8988T (cell line): ENCODE measurements at regions not wholly inside any gene's neighbourhood (a gene's known extent, or its start where the extent isn't known, plus 50 kb on each side); places are given as distances from the start of the nearest gene placed in this dataset.

Experiments used
- DNase-seq: peaks from one replicate; pipeline ENCODE4 v3.0.0; 2011

DNA sequence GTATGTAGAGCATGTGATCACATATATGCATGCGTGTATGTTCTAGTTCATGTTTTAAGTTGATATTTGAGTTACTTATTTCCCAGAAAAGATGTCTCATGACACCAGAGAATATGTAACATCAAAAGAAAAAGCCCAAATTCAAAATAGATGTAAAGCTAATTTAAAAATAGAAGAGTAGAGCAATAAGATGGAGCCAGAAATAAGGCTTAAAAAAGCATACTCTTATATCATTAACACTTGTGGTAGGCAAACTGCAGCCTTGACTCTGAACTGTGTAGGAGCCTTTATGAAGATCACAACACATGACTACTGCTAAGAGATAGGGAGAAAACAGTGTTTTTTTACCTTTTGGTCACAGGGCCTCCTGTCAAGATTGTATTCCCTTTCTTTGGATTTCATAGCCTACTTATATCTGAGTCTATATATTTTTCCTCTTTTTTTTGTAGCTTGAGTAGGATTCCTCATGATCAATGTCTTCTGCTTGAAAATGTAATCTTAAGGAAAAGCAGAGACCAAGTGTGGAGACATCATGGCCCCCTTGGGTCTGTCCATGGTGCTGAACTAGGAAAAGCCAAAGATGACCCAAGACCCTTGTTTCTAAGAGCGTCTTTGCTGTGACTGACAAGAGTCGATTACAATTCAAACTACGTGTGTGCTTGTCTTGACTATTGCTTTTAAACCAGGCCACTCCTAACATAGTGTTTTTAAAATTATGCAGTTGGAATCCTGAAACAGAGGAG is 390.4 kb downstream of the SHISA9 start:
- DNase-seq: no peak

DNA sequence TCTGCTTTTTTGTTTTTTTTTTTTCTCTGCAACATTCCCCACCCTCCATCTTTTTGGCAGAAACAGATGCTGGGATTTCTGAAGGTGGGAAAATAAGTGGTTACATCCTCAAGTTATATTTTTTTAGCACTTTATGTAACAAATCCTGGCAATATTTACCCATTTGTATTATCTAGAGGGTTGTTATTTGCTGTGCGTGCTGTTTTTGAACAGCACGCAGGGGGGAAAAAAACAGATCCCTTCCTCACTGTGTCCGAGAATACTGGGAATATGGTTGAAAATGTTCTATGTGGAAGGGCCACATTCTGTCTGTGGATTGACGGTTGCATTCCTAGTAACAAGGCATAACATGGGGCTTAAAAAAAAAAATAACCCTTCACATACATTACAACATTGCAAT is 394.8 kb downstream of the SHISA9 start:
- no peak for DNase-seq

DNA sequence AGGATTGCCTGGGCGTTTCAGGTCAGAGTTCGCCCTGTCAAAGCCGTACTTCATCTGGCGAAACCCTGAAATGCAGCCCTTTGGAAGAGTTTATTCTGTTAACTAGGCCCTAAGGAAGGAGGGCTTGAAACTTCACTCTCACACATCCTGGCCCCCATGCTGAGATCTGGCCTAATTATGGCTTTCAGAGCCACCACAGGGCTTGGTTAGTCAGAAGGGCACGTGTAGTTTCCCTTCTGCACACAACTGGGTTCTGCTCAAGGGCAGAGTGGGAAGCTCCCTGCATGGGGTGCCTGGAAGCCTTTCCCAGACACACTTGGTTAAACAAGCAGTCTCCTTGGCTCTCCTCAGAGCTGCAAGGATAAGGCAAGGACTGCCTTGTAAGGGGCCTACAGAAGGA is 397.3 kb downstream of the SHISA9 start:
- no peak for DNase-seq

GRCh38 chr16:13300066-13300840 is 398.9 kb downstream of the SHISA9 start:
- no peak for DNase-seq

DNA sequence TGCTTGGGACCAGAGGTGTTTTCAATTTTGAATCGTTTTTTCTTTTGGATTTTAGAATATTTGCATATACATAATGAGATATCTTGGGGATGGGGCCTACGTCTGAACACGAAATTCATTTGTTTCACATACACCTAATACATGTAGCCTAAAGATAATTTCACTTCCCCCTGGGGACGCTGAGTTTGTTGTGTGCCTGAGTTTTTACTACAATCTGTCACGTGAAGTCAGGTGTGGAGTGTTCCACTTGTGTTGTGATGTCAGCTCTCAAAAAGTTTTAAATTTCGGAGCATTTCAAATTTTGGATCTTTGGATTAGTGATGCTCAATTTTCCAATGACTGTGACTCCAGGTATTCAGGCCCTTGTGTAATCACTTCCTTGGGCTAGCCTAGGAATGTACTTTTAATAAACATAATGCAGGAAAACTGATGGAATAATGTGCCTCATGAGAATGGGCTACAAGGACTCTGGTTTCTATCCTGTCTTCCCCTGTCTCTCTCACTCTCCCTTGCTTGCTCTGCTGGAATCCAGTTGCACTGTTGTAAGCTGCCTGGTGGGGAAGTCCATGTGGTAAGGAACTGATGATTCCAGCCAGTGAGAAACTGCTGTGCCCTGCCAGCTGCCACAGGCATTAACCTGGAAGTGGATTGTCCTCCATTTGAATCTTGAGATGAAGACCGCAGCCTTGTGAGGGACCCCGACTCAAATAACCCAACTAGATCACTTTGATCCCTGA is 403.8 kb downstream of the SHISA9 start:
- no peak for DNase-seq

DNA sequence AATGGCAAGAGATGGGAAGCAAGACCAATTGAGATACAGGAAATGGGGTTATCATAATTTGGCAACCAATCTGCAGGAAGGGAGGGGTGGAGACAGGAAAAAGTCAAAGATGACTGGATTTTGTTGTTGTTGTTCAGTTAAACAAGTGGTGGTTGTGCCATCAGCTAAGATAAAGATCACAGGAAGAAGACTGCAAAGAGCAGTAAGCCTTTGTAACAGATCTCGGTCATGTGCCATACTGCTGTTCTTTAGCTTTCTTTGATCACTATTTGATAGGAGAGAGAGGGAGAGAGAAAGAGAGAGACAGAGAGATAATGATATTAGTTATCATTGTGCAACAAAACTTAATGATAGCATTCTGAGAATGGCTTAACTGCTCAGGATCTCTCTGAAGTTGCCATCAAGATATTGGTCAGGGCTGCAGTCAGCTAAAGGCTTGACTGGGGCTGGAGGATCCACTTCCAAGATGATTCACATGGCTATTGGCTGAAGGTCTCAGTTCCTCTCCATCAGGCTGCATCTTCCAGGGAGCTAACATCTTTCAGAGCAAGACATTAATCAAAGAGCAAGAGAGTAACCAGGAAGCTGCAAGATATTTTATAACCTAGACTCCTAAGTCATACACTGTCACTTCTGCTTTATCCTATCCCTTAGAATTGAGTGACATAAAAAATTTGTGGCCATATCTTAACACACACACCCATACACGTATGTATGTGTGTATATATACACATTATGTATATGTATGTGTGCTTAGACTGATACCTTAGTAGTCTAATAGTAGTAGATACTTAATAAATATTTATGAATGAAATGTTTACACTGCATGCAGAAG is 405.0 kb downstream of the SHISA9 start:
- DNase-seq: no peak

GRCh38 chr16:13307255-13307654 is 405.9 kb downstream of the SHISA9 start:
- DNase-seq: peak; percentile 7

- DNase-seq: no peak
These were observed 406.5 kb downstream of the SHISA9 start for GRCh38 chr16:13307851-13308250.

DNA sequence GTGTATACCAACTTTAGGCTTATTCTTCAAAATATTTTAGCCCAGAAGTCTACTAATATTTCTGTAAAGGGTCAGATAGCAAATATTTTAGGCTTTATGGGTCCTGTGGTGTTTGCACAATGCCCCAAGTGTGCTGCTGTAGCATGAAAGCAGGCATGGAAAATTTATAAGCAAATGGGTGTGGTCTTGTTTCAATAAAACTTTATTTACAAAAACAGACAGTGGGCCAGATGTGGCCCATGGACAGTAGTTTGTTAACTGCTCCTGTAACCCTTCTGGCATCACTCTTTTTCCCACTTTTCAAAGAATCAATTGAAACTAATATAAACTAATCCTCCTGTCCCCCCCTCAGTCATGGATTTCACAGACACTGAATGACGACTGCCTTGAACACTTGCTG is 410.7 kb downstream of the SHISA9 start:
- no peak for DNase-seq

DNA sequence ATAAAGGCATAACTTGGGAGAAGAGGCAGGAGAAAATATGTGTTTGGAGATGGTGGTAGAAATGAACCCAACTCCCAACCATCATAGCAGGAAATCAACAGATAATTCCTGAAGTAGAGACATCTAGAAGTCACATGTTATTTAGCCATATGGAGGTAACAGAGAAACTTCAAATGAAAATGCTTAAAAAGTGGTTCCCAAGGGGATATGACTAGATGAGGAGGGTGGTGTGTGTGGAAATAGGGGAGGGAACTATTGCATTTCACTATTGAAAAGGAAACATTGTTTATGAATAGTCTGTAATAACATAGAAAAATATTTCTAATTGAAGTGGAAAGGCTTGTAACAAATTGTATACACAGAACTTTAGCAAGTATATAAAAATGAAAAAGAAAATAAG is 412.0 kb downstream of the SHISA9 start:
- DNase-seq: no peak

- DNase-seq: no peak
These were observed 413.2 kb downstream of the SHISA9 start for GRCh38 chr16:13314633-13315032.

DNA sequence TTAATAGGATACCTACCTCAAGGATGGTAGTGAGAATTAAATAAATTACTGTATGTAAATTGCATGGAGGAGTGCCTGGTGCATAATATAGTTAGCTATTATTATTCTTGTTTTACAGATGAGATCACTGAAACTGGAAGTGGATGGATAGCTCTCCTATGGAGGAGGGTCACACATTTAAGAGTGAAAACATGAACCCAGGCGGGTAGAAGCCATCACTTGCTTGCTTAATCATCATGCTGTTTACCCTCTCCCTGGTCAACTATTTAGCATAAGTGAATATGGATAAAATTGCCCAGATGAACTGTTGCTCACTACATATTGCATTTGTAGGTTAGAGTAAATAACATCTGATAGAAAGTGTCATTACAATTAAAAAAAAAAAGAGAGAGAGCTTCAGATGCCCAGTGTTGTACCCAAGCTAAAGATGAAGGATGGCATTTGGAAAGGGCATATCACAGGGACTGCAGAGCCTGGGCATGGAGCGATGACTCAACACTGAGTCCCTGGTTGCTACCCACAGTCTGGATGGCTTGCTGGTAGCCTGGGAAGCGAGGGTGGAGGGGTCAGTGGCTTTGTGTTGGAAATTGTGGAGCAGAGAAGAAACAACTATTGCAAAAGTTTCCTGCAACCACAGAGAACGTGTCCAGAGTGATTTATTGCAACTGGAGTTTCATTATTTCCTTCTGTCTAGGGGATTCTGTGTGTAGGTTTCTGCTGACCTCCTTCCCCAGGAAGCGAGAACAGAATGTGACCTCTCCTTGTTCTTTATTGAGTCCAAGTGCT is 414.4 kb downstream of the SHISA9 start:
- DNase-seq: no peak

- no peak for DNase-seq
These were observed 420.9 kb downstream of the SHISA9 start for GRCh38 chr16:13322336-13322735.

GRCh38 chr16:13324851-13325250 is 423.5 kb downstream of the SHISA9 start:
- DNase-seq: no peak

DNA sequence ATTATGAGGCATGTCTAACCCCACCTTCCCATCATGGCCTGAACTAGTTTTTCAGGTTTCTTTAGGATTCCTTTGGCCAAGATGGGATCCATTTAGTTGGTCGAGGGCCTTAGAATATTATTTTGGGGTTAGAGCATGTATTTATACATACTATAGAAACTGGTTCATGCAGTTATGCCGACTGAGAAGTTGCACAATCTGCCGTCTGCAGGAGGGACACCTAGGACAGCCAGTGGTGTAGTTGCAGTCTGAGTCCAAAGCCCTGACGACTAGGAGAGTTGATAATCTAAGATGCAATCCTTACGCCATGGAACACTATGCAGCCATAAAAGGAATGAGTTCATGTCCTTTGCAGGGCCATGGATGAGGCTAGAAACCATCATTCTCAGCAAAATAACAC is 424.0 kb downstream of the SHISA9 start:
- DNase-seq: no peak

- DNase-seq: no peak
These were observed 430.5 kb downstream of the SHISA9 start for GRCh38 chr16:13331918-13332317.

- no peak for DNase-seq
These were observed 431.4 kb downstream of the SHISA9 start for GRCh38 chr16:13332713-13333255.

GRCh38 chr16:13333336-13333735 is 431.9 kb downstream of the SHISA9 start:
- no peak for DNase-seq

- DNase-seq: no peak
These were observed 434.5 kb downstream of the SHISA9 start for GRCh38 chr16:13335879-13336278.

DNA sequence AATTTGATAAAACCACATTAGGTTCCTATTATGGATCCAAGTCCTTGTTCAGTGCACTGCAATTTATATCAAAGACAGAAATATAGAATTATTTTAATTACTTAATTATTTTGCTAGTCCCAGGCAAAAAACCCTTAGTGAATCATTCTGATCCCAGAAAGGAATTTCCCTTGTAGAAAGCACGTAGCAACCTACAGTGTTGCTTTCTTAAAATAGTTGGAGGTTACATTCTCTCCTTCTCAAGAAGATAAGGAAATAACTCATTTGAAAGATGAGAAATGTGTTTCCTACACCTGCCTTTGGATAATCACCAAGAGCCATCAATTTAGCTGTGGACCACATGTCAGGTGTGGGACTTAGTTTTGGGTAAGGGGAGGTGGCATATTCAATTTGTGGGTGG is 434.9 kb downstream of the SHISA9 start:
- no peak for DNase-seq
